ENCODE measurements at regions not wholly inside any gene's neighbourhood (a gene's known extent, or its start where the extent isn't known, plus 50 kb on each side); places are given as distances from the start of the nearest gene placed in this dataset.

- no peak for TF ChIP-seq ZNF570 (CRISPR knock-in tag; IDR thresholded peaks at IDR 0.05; ENCODE audit: borderline replicate concordance)
- TF ChIP-seq PRDM4 (CRISPR knock-in tag; IDR thresholded peaks at IDR 0.05; ENCODE audit: borderline replicate concordance) = no peak
- TF ChIP-seq MZF1 (CRISPR knock-in tag; IDR thresholded peaks at IDR 0.05; ENCODE audit: borderline replicate concordance) = 0 out of 2 replicates have a peak, but pooled peaks have one; percentile 44
- no peak for TF ChIP-seq ZNF232 (CRISPR knock-in tag; IDR thresholded peaks at IDR 0.05; ENCODE audit: borderline replicate concordance)
- TF ChIP-seq ZNF724P (CRISPR knock-in tag; IDR thresholded peaks at IDR 0.05; ENCODE audit: borderline replicate concordance) = no peak
- no peak for TF ChIP-seq PLSCR1 (CRISPR knock-in tag; IDR thresholded peaks at IDR 0.05; ENCODE audit: borderline replicate concordance)
- no peak for TF ChIP-seq ZNF407 (CRISPR knock-in tag; IDR thresholded peaks at IDR 0.05; ENCODE audit: not compliant biosample characterization)
- TF ChIP-seq ZNF790 (CRISPR knock-in tag; IDR thresholded peaks at IDR 0.05; ENCODE audit: borderline replicate concordance) = no peak
- TF ChIP-seq ZNF256 (CRISPR knock-in tag; conservative IDR thresholded peaks at IDR 0.05) = no peak
- no peak for TF ChIP-seq NR3C1 (CRISPR knock-in tag; IDR thresholded peaks at IDR 0.05)
- no peak for TF ChIP-seq ZNF382 (CRISPR knock-in tag; IDR thresholded peaks at IDR 0.05; ENCODE audit: borderline replicate concordance)
- TF ChIP-seq LCORL (IDR thresholded peaks at IDR 0.05) = peak; percentile 79
- TF ChIP-seq LCORL (CRISPR knock-in tag; IDR thresholded peaks at IDR 0.05) = peak; percentile 87
- no peak for TF ChIP-seq ZNF549 (CRISPR knock-in tag; IDR thresholded peaks at IDR 0.05)
- TF ChIP-seq TBX2 (CRISPR knock-in tag; IDR thresholded peaks at IDR 0.05; ENCODE audit: borderline replicate concordance) = peak; percentile 92
- no peak for TF ChIP-seq ZBTB42 (CRISPR knock-in tag; IDR thresholded peaks at IDR 0.05)
- TF ChIP-seq ZNF816 (CRISPR knock-in tag; IDR thresholded peaks at IDR 0.05; ENCODE audit: borderline replicate concordance) = peak; percentile 7; the same call in 1 of the 2 replicates
- TF ChIP-seq ZNF614 (CRISPR knock-in tag; IDR thresholded peaks at IDR 0.05; ENCODE audit: borderline replicate concordance) = peak; percentile 99
Measured at GRCh38 chr17:77512062-77512946, 371.5 kb downstream of the SEC14L1 start (continued).

Data from HepG2 (cell line).